ENCODE measurements at regions not wholly inside any gene's neighbourhood (a gene's known extent, or its start where the extent isn't known, plus 50 kb on each side); places are given as distances from the start of the nearest gene placed in this dataset.

DNA sequence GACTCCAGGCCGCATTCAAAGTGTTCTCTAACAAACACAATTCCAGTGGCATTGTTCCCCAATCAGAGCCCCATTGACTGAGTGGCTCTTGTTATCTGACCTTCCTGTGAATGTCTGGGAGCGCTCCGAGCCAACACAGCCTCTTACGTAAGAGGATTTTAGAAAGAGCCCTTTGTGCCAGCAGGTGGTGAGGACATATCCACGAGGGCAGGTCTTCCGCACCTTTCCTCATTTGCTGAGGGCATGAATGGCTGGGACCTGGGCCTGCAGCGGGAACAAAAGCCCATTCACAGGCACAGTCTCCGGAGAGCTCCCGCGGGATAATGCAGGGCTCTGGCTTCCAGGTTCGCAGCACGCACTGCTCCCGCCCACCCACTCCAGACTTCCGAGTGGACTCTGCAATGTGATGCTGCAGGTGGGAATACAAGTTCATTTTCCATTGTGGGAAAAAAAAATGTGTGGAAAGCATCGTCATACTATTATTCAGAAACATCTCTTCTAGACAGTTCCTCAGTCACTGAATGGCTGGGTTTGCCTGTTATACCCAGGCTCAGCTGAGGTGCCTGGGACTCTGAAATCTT, 295.0 kb upstream of the IGFBP3 start:
- no peak overlapping the region for H3K27ac Mint-ChIP-seq
- no peaks in the 10 kb centered on the region for H3K4me1 Mint-ChIP-seq (ENCODE audit: low read depth)
- H3K36me3 Mint-ChIP-seq (ENCODE audit: low read depth), result no peaks in the 10 kb centered on the region
- peaks cover 7% of the 10 kb centered on the region for H3K9me3 Mint-ChIP-seq
- no peak for DNase-seq (ENCODE audit: low spot score)
- intact Hi-C loops (cut with micrococcal nuclease), result no loop called here
- H3K27me3 Mint-ChIP-seq (ENCODE audit: low read depth), result no peaks in the 10 kb centered on the region
- no peak overlapping the region for H3K4me3 Mint-ChIP-seq (ENCODE audit: low read depth)

DNA sequence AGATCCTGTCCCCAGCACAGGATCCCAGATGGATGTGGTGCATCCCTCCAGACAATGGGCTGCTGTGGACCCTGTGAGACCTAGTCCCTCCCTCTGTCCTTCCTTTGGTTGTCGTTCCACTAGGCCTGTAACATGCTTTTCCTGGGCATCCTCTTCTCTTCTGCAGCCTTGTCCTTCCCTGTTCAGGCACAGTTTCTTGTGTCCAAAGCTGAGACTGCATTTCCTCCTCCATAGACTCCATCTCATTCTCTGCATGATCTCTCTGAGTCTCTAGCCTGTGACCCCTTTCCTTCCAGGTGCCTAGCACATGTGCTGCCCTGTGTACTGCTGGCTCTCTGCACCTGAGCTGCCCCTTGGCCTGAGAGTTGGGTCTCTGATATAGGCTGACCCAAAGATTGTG, 293.5 kb upstream of the IGFBP3 start:
- H3K4me1 Mint-ChIP-seq (ENCODE audit: low read depth), result no peaks in the 10 kb centered on the region
- H3K36me3 Mint-ChIP-seq (ENCODE audit: low read depth), result no peaks in the 10 kb centered on the region
- intact Hi-C loops (cut with micrococcal nuclease), result no loop called here
- no peak overlapping the region for H3K27ac Mint-ChIP-seq
- H3K27me3 Mint-ChIP-seq (ENCODE audit: low read depth), result no peaks in the 10 kb centered on the region
- DNase-seq (ENCODE audit: low spot score), result no peak
- no peak overlapping the region for H3K4me3 Mint-ChIP-seq (ENCODE audit: low read depth)
- H3K9me3 Mint-ChIP-seq, result no peaks in the 10 kb centered on the region

DNA sequence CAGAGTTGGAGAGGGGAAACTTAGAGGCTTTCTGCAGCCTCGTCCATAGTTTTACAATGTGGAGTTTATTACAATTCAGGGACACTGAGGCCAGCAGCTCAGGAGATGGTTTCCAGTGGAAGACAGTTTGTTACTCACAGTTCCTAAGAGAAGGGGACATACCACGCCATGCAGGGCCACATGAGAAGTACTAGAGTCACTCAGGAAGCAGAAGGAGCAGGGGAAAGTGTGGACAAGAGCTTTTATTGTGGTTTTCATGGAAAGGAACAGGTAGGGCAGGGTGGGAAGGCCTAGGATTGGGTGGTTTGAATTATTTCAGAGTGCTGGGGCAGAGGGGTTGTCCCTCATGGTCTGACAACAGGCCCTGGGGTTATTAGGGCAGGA, 292.1 kb upstream of the IGFBP3 start:
- Mint-ChIP-seq H3K9me3 (no peaks in the 10 kb centered on the region), H3K27me3 (ENCODE audit: low read depth) (no peaks in the 10 kb centered on the region), H3K4me3 (ENCODE audit: low read depth) (no peak overlapping the region), H3K36me3 (ENCODE audit: low read depth) (no peaks in the 10 kb centered on the region), H3K4me1 (ENCODE audit: low read depth) (no peaks in the 10 kb centered on the region), H3K27ac (no peak overlapping the region)
- no peak for DNase-seq (ENCODE audit: low spot score)
- intact Hi-C loops (cut with micrococcal nuclease), result no loop called here

DNA sequence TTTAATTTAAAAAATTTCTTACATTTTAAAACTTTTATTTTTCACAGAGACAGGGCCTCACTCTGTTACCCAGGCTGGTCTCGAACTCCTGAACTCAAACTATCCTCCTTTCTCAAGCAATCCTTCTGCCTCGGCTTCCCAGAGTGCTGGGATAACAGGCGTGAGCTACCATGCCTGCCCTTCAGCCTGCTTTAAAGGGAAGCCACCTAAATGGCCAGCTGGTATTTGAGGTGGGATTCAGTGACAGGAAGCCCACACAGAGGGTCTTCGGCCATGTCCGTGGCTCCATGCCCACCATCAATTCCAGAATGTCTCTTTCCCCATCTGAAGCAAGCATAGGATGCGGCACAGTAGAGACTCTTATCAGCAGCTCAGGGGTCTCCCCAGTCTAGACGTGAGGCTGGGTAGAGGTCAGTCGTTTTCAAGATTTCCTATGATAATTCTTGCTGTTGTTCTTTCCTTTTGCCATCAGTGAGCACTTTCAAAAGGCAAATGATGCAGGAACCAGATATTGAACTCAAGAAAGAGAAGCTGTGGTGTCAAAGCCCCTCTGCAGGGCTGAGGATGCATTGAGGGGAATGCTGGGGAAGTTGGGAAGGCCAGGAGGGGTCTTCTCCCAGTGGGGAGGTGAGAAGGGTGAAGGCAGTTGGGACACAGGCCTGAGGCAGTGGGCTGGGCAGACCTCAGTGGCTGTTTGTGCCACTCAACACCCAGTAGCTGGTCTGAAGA, 291.5 kb upstream of the IGFBP3 start:
- Mint-ChIP-seq H3K36me3 (ENCODE audit: low read depth) (no peaks in the 10 kb centered on the region), H3K9me3 (no peaks in the 10 kb centered on the region), H3K27ac (no peak overlapping the region)

DNA sequence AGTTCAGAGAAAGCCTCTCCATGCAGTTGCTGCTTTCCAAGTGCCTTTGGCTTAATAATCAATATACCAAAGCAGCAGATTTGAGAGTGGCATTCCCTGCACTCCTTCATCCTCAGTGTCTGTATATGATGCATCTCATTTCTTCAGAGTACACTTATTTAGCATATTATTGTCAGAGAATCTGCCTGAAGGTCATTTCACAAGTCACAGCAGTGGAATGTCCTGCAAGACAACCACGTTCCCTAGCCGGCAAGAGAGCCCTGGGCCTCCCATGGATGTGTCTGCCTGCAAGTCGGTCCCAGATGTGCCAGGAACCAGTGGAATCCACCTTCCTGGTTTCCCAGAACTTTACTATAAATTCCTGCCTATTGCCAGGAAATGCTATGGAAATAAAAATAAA, 289.4 kb upstream of the IGFBP3 start:
- intact Hi-C loops (cut with micrococcal nuclease), result no loop called here
- H3K4me3 Mint-ChIP-seq (ENCODE audit: low read depth), result no peak overlapping the region
- no peaks in the 10 kb centered on the region for H3K36me3 Mint-ChIP-seq (ENCODE audit: low read depth)
- no peak for DNase-seq (ENCODE audit: low spot score)
- no peaks in the 10 kb centered on the region for H3K27me3 Mint-ChIP-seq (ENCODE audit: low read depth)
- H3K4me1 Mint-ChIP-seq (ENCODE audit: low read depth), result no peaks in the 10 kb centered on the region
- no peak overlapping the region for H3K27ac Mint-ChIP-seq
- no peaks in the 10 kb centered on the region for H3K9me3 Mint-ChIP-seq

More for the DNA sequence above, 291.5 kb upstream of the IGFBP3 start:
- no peak for DNase-seq (ENCODE audit: low spot score)
- Mint-ChIP-seq H3K4me1 (ENCODE audit: low read depth) (no peaks in the 10 kb centered on the region), H3K27me3 (ENCODE audit: low read depth) (no peaks in the 10 kb centered on the region), H3K4me3 (ENCODE audit: low read depth) (no peak overlapping the region)
- intact Hi-C loops (cut with micrococcal nuclease), result no loop called here

DNA sequence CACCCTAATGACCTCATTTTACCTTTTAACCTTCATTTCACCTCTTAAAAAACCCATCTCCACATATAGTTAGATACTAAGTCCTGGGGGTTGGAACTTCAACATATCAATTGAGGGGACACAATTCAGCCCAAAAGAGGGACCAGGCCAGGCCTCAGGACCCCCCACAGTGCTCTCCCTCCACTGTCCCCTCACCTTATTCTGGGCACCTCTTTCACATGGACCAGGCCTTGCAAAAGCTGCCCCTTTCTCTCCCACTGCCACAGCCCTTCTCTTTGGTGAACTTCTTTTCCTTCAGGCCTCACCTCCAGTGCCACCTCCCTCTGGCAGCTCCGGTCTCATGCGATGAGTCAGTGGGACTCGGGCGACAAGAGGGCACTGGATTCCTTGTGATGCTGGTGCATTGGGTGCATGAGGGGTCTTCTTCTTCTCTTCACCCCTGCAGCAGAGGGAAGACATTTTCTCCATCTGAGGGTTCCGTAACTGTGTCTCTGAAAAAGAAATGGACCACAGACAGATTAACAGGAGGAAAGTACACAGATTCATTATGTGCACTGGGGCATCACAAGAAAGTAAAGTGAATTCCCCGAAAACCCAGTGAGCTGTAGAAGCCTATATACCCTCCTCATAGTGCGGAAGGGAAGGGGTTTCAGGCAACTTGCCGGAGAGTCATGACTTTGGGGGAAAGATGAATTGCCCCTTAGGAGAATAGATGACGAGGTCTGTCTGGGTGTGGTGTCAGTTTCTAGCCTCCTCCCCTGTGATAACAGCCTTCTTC, 288.7 kb upstream of the IGFBP3 start:
- DNase-seq (ENCODE audit: low spot score), result no peak
- Mint-ChIP-seq H3K27ac (no peak overlapping the region), H3K27me3 (ENCODE audit: low read depth) (no peaks in the 10 kb centered on the region), H3K36me3 (ENCODE audit: low read depth) (no peaks in the 10 kb centered on the region), H3K9me3 (no peaks in the 10 kb centered on the region), H3K4me1 (ENCODE audit: low read depth) (no peaks in the 10 kb centered on the region), H3K4me3 (ENCODE audit: low read depth) (no peak overlapping the region)
- intact Hi-C loops (cut with micrococcal nuclease), result no loop called here

DNA sequence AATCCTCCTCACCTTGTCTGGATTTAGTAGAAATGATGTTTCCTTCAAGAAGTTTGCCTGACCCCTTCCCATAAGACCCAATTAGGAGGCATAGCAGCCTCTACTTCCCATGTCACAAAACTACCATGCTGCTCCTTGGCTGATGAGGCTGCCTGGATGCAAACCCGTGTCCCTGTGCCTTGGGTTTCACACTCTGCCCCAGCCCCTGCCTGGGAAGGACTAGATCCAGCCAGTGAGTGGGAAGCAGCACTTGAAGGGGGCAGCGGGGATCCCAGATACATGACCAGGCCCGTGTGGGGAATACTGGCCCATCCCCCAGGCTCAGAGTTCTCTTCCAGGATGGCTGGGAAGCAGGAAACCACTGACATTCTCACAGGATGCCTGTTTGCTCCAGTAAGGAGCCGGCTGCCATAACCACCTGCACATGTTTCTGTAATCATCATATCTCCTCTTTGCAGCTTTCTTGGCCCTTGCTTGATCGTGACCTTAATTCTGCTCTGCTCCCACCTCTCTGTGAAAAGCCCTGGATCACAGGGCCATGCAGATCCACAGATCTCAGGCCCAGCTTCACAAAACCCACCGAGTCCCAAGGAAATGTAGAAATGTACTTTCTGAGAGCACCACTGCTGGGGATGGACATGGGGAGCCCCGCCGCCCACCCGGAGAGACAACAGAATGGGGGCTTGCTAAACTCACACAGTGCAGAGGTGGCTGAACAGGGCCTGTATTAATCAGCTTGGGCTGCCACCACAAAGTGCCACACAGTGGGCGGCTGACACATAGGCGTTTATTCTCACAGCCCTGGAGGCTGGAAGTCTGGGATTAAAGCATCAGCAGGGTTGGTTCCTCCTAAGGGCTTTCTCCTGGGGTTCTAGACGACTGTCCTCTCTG, 287.8 kb upstream of the IGFBP3 start:
- no peaks in the 10 kb centered on the region for H3K4me1 Mint-ChIP-seq (ENCODE audit: low read depth)
- H3K4me3 Mint-ChIP-seq (ENCODE audit: low read depth), result no peak overlapping the region
- no peaks in the 10 kb centered on the region for H3K9me3 Mint-ChIP-seq
- H3K36me3 Mint-ChIP-seq (ENCODE audit: low read depth), result no peaks in the 10 kb centered on the region
- intact Hi-C loops (cut with micrococcal nuclease), result no loop called here
- DNase-seq (ENCODE audit: low spot score), result no peak
- H3K27ac Mint-ChIP-seq, result no peak overlapping the region
- H3K27me3 Mint-ChIP-seq (ENCODE audit: low read depth), result no peaks in the 10 kb centered on the region

DNA sequence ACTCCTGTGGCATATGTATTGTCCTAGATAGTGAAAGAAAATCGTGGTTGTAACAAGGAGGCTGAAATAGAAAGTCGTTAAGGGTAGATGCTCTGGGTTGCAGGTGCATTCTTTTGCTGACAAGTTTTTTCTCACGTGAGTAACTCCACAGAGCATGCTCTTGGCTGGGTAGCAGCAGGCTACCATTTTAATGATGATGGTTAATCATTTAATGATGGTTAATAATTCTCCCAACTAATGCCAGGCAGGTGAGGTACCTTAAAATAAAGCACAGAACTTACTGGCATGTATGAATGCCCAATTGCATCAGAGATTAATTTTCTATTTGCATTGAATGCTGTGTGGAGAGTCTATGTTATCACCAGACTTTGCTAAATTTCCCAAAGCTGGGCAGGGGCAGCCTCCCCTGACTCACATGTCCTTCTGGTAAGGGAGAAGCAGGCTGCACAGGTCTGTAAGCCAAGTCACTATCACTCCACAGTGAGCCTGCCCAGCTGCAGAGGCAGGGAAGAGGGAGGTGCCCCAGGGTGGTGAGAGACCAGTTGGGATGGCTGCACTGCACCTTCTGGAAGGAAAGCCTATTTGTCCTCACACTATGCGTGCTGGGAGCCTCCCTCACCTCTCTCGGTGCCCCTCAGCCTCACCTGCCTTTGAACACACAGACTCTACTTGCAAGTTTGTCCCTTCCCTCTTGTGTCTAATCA, 287.0 kb upstream of the IGFBP3 start:
- Mint-ChIP-seq H3K27me3 (ENCODE audit: low read depth) (no peaks in the 10 kb centered on the region), H3K4me1 (ENCODE audit: low read depth) (no peaks in the 10 kb centered on the region), H3K4me3 (ENCODE audit: low read depth) (no peak overlapping the region), H3K9me3 (no peaks in the 10 kb centered on the region), H3K36me3 (ENCODE audit: low read depth) (no peaks in the 10 kb centered on the region), H3K27ac (no peak overlapping the region)
- intact Hi-C loops (cut with micrococcal nuclease), result no loop called here
- DNase-seq (ENCODE audit: low spot score), result no peak

DNA sequence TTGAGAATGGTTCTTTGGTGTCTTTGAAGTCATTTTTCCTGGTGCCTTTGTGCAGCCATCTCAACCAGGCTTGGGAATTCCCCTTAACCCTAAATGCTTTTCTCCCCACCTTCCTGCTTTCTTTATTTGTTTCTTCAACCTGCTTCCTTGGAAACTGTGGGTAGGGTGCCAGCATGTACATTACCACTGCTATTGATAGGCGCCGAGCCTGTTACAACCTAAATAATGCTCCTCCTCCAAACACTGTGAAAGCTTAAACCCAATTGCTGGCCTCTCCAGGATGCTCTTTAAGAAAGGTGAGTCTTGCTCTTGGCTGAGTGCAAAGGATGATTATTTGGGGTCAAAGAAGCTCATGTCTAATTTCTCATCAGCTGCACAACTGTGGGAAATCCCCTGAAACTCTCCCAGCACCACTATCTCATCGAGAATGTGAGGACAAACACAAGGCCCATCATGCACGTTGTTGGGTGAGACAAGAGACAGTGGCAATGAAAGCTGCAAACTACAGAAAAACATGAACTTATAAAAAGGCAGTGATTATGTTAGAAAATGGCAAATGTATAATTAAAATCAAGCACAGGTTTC, 285.5 kb upstream of the IGFBP3 start:
- no peak overlapping the region for H3K27ac Mint-ChIP-seq
- intact Hi-C loops (cut with micrococcal nuclease), result no loop called here
- no peak for DNase-seq (ENCODE audit: low spot score)
- H3K9me3 Mint-ChIP-seq, result no peaks in the 10 kb centered on the region
- no peaks in the 10 kb centered on the region for H3K27me3 Mint-ChIP-seq (ENCODE audit: low read depth)
- H3K36me3 Mint-ChIP-seq (ENCODE audit: low read depth), result no peaks in the 10 kb centered on the region
- H3K4me3 Mint-ChIP-seq (ENCODE audit: low read depth), result no peak overlapping the region
- H3K4me1 Mint-ChIP-seq (ENCODE audit: low read depth), result no peaks in the 10 kb centered on the region

DNA sequence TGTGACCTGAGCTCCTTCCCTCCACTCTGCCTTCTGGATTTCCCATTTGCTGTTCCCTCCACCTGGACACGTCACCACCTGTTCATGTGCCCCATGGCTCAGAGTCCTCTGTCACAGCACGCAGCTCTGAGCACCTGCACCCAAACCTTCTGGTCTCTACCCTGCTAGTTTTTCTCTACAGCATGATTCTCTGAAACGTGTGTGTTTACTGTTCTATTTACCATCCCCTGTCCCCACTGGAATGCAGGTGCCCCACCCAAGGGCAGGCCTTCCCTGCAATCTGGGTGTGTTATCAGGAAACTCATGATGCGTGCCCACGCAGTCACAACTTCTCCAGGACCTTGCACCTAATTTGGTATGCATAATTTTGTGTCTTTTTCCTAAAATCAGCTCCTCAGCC, 284.4 kb upstream of the IGFBP3 start:
- Mint-ChIP-seq H3K27me3 (ENCODE audit: low read depth) (no peaks in the 10 kb centered on the region), H3K27ac (no peak overlapping the region), H3K4me1 (ENCODE audit: low read depth) (no peaks in the 10 kb centered on the region), H3K9me3 (no peaks in the 10 kb centered on the region), H3K4me3 (ENCODE audit: low read depth) (no peak overlapping the region), H3K36me3 (ENCODE audit: low read depth) (no peaks in the 10 kb centered on the region)
- intact Hi-C loops (cut with micrococcal nuclease), result no loop called here
- DNase-seq (ENCODE audit: low spot score), result no peak

DNA sequence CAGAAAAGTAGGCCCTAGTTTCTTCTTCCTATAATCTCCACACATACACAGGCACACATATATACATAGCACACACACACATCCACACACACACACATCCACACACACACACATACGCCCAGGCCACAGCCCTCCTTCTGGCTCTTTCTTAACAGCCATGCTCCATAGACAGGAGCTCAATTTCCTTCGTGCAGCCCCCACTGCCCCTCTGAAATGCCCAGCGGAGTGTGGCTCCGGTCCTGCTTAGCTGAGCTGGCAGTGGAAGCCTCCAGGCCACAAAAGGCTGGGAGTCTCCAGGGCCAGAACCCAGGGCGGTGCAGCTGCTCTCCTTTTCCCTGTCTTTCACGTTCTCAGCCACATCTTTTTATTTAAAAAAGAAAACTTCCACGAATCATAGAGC, 282.9 kb upstream of the IGFBP3 start:
- Mint-ChIP-seq H3K9me3 (no peaks in the 10 kb centered on the region), H3K27me3 (ENCODE audit: low read depth) (no peaks in the 10 kb centered on the region), H3K27ac (no peak overlapping the region)

DNA sequence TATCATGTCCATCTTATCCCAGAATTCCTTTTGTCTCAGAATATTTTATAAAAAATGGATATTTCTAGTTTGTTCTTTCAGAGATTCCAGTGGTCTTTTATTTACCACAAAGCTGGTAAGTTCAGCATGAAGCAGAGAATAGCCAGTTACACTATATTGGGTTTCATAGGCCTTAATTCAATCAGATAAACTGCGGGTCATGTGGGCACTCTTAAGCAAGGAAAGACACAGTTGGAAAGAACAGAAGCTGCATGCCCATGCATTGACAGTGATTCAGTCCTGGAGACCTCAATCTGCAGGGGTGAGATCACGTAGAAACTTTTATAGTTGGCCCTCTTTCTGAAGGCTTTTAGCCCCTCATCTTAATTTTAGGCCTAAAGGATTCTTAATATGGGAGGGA, 281.3 kb upstream of the IGFBP3 start:
- DNase-seq (ENCODE audit: low spot score), result no peak
- Mint-ChIP-seq H3K4me3 (ENCODE audit: low read depth) (no peak overlapping the region), H3K27me3 (ENCODE audit: low read depth) (no peaks in the 10 kb centered on the region), H3K27ac (no peak overlapping the region), H3K4me1 (ENCODE audit: low read depth) (no peaks in the 10 kb centered on the region), H3K9me3 (no peaks in the 10 kb centered on the region), H3K36me3 (ENCODE audit: low read depth) (no peaks in the 10 kb centered on the region)
- intact Hi-C loops (cut with micrococcal nuclease), result no loop called here

More for the DNA sequence above, 282.9 kb upstream of the IGFBP3 start:
- no peak for DNase-seq (ENCODE audit: low spot score)
- Mint-ChIP-seq H3K4me3 (ENCODE audit: low read depth) (no peak overlapping the region), H3K4me1 (ENCODE audit: low read depth) (no peaks in the 10 kb centered on the region), H3K36me3 (ENCODE audit: low read depth) (no peaks in the 10 kb centered on the region)
- intact Hi-C loops (cut with micrococcal nuclease), result no loop called here
